ENCODE measurements at regions not wholly inside any gene's neighbourhood (a gene's known extent, or its start where the extent isn't known, plus 50 kb on each side); places are given as distances from the start of the nearest gene placed in this dataset.

- Mint-ChIP-seq H3K27ac (no peak overlapping the region), H3K4me1 (no peaks in the 10 kb centered on the region), H3K4me3 (no peak overlapping the region), H3K36me3 (no peaks in the 10 kb centered on the region), H3K9me3 (peaks cover 5 to 15% of the 10 kb centered on the region in 2 donors), H3K27me3 (ENCODE audit: low read depth in 2 of 2) (no peaks in the 10 kb centered on the region)
- Histone ChIP-seq H3K4me3 (ENCODE audit: low read length) (no peak overlapping the region), H3K27ac (ENCODE audit: low read length) (no peak overlapping the region), H3K4me1 (ENCODE audit: control insufficient read depth, insufficient read depth, low read length) (no peaks in the 10 kb centered on the region), H3K9me3 (ENCODE audit: control insufficient read depth, insufficient read depth, low read length) (no peaks in the 10 kb centered on the region), H3K36me3 (ENCODE audit: control insufficient read depth, insufficient read depth, low read length) (no peaks in the 10 kb centered on the region), H3K27me3 (ENCODE audit: control insufficient read depth, insufficient read depth, low read length) (no peaks in the 10 kb centered on the region)
- intact Hi-C loops (cut with micrococcal nuclease): no loop called here
- WGBS (ENCODE audit: insufficient coverage): no CpG with 5 or more reads among the region's 2 CpGs
- DNase-seq: no peak
- ATAC-seq: no peak
- no peak for TF ChIP-seq CTCF (IDR thresholded peaks at IDR 0.05)
These were observed 482.9 kb upstream of the SLC35B3 start for GRCh38 chr6:8918196-8918595.

DNA sequence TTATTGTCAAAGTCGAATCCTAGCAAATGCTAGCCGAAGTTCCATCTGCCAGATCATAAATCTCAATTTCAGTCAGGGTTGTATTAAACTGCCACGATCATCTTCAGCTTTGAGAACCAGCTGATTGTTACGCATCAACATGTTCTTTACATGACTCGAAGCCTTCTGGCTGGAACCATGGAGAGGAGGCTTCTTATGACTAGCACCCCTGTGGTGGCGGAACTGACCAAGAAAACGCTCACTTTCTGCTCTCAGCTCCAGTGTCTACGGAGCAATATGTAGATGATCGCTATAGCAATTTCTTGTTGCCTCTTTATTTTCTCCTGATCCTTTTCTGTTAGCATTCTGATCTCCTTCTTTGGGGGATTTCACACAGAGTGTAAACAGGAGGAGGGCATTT lies 479.4 kb upstream of the SLC35B3 start:
- Histone ChIP-seq H3K27me3 (ENCODE audit: control insufficient read depth, insufficient read depth, low read length) (no peaks in the 10 kb centered on the region), H3K9me3 (ENCODE audit: control insufficient read depth, insufficient read depth, low read length) (no peaks in the 10 kb centered on the region), H3K27ac (ENCODE audit: low read length) (no peak overlapping the region), H3K4me1 (ENCODE audit: control insufficient read depth, insufficient read depth, low read length) (no peaks in the 10 kb centered on the region), H3K4me3 (ENCODE audit: low read length) (no peak overlapping the region), H3K36me3 (ENCODE audit: control insufficient read depth, insufficient read depth, low read length) (no peaks in the 10 kb centered on the region)
- no peaks in the 10 kb centered on the region for H3K27me3 Mint-ChIP-seq (ENCODE audit: low read depth in 2 of 2)
- H3K4me1 Mint-ChIP-seq: no peaks in the 10 kb centered on the region
- intact Hi-C loops (cut with micrococcal nuclease): no loop called here
- H3K27ac Mint-ChIP-seq: no peak overlapping the region
- no peak for TF ChIP-seq CTCF (IDR thresholded peaks at IDR 0.05)
- peaks cover 8 to 17% of the 10 kb centered on the region in 2 donors for H3K9me3 Mint-ChIP-seq
- no peak overlapping the region for H3K4me3 Mint-ChIP-seq
- DNase-seq: no peak
- H3K36me3 Mint-ChIP-seq: no peaks in the 10 kb centered on the region
- ATAC-seq: no peak
- 88% methylated on average over 9 of the region's 9 CpGs for WGBS (ENCODE audit: insufficient coverage)

- Histone ChIP-seq H3K4me1 (ENCODE audit: control insufficient read depth, insufficient read depth, low read length) (no peaks in the 10 kb centered on the region), H3K27ac (ENCODE audit: low read length) (no peak overlapping the region), H3K4me3 (ENCODE audit: low read length) (no peak overlapping the region), H3K9me3 (ENCODE audit: control insufficient read depth, insufficient read depth, low read length) (no peaks in the 10 kb centered on the region), H3K36me3 (ENCODE audit: control insufficient read depth, insufficient read depth, low read length) (no peaks in the 10 kb centered on the region), H3K27me3 (ENCODE audit: control insufficient read depth, insufficient read depth, low read length) (no peaks in the 10 kb centered on the region)
- 94% methylated on average over 3 of the region's 3 CpGs for WGBS (ENCODE audit: insufficient coverage)
- no peak overlapping the region for H3K4me3 Mint-ChIP-seq
- no peak for TF ChIP-seq CTCF (IDR thresholded peaks at IDR 0.05)
- H3K27ac Mint-ChIP-seq: no peak overlapping the region
- ATAC-seq: no peak
- H3K4me1 Mint-ChIP-seq: no peaks in the 10 kb centered on the region
- peaks cover 3% of the 10 kb centered on the region in 2 donors for H3K9me3 Mint-ChIP-seq
- no peak for DNase-seq
- no peaks in the 10 kb centered on the region for H3K27me3 Mint-ChIP-seq (ENCODE audit: low read depth in 2 of 2)
- intact Hi-C loops (cut with micrococcal nuclease): no loop called here
- H3K36me3 Mint-ChIP-seq: no peaks in the 10 kb centered on the region
These were observed 473.3 kb upstream of the SLC35B3 start for GRCh38 chr6:8908638-8909037.

DNA sequence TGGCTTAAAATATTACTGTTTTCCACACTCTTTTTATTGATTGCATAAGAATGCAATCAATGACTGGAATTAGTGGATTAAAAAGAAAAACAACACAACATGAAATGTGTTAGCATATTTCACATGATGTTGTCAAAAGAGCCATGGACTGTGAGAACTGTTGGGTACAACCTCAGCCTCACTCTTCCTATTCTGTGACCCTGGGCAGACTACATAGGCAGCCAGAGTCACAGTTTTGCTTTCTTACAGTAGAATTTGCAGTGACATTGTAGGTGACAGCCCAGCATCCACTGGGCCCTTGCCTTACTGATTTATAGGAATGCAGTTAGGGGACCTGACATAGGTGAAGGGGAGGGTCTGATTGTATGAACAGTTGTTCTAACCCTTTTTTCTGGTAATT lies 471.4 kb upstream of the SLC35B3 start:
- no peaks in the 10 kb centered on the region for H3K4me1 ChIP-seq (ENCODE audit: control insufficient read depth, insufficient read depth, low read length)
- no peak overlapping the region for H3K4me3 ChIP-seq (ENCODE audit: low read length)
- H3K27ac ChIP-seq (ENCODE audit: low read length): no peak overlapping the region
- Mint-ChIP-seq H3K4me1 (no peaks in the 10 kb centered on the region), H3K9me3 (peaks cover 2% of the 10 kb centered on the region in 2 donors), H3K36me3 (no peaks in the 10 kb centered on the region), H3K27me3 (ENCODE audit: low read depth in 2 of 2) (no peaks in the 10 kb centered on the region), H3K27ac (no peak overlapping the region), H3K4me3 (no peak overlapping the region)
- H3K36me3 ChIP-seq (ENCODE audit: control insufficient read depth, insufficient read depth, low read length): no peaks in the 10 kb centered on the region
- no peaks in the 10 kb centered on the region for H3K27me3 ChIP-seq (ENCODE audit: control insufficient read depth, insufficient read depth, low read length)
- ATAC-seq: no peak
- intact Hi-C loops (cut with micrococcal nuclease): no loop called here
- H3K9me3 ChIP-seq (ENCODE audit: control insufficient read depth, insufficient read depth, low read length): no peaks in the 10 kb centered on the region
- no peak for TF ChIP-seq CTCF (IDR thresholded peaks at IDR 0.05)
- no peak for DNase-seq

All from natural killer cell (primary cell).